ENCODE measurements at regions not wholly inside any gene's neighbourhood (a gene's known extent, or its start where the extent isn't known, plus 50 kb on each side); places are given as distances from the start of the nearest gene placed in this dataset.

DNA sequence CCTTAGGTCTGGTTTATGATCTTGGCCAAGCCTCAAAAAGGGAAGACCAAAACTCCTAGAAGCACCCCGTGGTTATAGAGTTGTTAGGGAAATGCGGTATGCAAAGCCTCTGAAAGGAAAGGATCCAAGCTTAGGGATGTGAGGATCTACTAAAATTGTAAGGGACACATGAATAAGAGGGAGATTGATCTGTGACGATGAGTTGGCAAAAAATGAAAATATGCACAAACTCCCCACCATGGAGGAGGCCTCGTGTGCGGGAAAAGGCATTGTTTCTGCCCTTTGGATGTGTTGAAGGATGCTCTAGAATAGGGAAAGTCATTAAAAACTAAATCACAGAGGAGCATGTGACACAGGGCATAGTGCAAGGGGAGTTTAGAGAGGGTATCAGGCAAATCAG lies 88.7 kb upstream of the UBL3 start:
- no peak for ATAC-seq (ENCODE audit: low read depth in 2 of 2)
- Mint-ChIP-seq H3K27ac (peak overlapping the region; percentile 94 to 100 (median 94)), H3K4me1 (peaks cover 30 to 100% (median 74%) of the 10 kb centered on the region in 4 donors), H3K9me3 (no peaks in the 10 kb centered on the region), H3K27me3 (no peaks in the 10 kb centered on the region), H3K4me3 (peak overlapping the region; percentile 39 to 91 (median 56)), H3K36me3 (peaks cover 38% of the 10 kb centered on the region)
- Histone ChIP-seq H3K27me3 (ENCODE audit: control insufficient read depth, insufficient read depth, low read length) (no peaks in the 10 kb centered on the region), H3K4me3 (ENCODE audit: low read depth, low read length) (peak overlapping the region; percentile 80), H3K36me3 (ENCODE audit: control insufficient read depth, insufficient read depth, low read length) (no peaks in the 10 kb centered on the region), H3K27ac (ENCODE audit: insufficient read depth, low read length, poor library complexity, severe bottlenecking) (peak overlapping the region; percentile 82), H3K9me3 (ENCODE audit: control insufficient read depth in 2 of 2, low read length in 2 of 2) (no peaks in the 10 kb centered on the region), H3K4me1 (ENCODE audit: control insufficient read depth, insufficient read depth, low read length, poor library complexity, severe bottlenecking) (peaks cover 81% of the 10 kb centered on the region)
- no peak for DNase-seq

DNA sequence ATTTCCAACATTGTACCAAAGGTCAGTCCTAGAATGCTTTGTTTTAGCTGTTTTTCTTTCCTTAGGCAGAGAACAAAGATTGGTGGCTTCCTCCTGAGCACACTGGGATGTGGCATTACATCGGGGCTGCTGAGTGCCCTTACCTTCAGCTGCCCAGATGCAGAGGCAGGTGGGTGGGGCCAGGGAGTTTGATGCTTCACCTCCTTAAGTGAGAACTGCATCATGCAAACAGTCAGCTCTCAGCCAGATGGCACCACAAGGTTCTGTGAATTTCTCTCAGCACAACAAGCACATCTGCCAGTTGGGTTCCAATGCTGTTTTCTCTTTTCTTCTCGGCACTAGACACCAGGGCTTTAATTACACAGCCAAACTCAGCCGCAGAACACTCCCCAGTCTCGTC lies 87.4 kb upstream of the UBL3 start:
- Mint-ChIP-seq H3K27ac (peak overlapping the region; percentile 91 to 100 (median 94)), H3K4me3 (peak overlapping the region; percentile 91 to 95 (median 93)), H3K36me3 (peaks cover 27% of the 10 kb centered on the region), H3K9me3 (no peaks in the 10 kb centered on the region), H3K27me3 (no peaks in the 10 kb centered on the region), H3K4me1 (peaks cover 23 to 97% (median 70%) of the 10 kb centered on the region in 4 donors)
- ATAC-seq (ENCODE audit: low read depth in 2 of 2): peak; percentile 54 to 56
- Histone ChIP-seq H3K27ac (ENCODE audit: insufficient read depth, low read length, poor library complexity, severe bottlenecking) (peak overlapping the region; percentile 82), H3K36me3 (ENCODE audit: control insufficient read depth, insufficient read depth, low read length) (no peaks in the 10 kb centered on the region), H3K27me3 (ENCODE audit: control insufficient read depth, insufficient read depth, low read length) (no peaks in the 10 kb centered on the region), H3K4me3 (ENCODE audit: low read depth, low read length) (peak overlapping the region; percentile 80), H3K4me1 (ENCODE audit: control insufficient read depth, insufficient read depth, low read length, poor library complexity, severe bottlenecking) (peaks cover 78% of the 10 kb centered on the region), H3K9me3 (ENCODE audit: control insufficient read depth in 2 of 2, low read length in 2 of 2) (no peaks in the 10 kb centered on the region)
- DNase-seq: peak; percentile 21 to 94 (median 71)

DNA sequence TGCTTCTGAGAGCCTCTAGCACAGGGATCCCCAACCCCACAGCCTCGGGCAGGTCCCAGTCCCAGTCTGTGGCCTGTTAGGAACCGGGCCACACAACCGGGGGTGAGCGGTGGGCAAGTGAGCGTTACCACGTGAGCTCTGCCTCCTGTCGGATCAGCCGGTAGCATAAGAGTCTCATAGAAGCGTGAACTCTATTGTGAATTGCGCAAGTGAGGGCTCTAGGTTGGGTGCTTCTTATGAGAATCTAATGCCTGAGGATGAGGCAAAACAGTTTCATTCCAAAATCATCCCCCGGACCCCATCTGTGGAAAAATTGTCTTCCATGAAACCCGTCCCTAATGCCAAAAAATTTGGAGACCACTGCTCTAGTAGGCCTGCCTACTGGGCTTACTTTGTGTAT lies 87.0 kb upstream of the UBL3 start:
- Mint-ChIP-seq H3K27me3 (no peaks in the 10 kb centered on the region), H3K4me1 (peaks cover 23 to 96% (median 69%) of the 10 kb centered on the region in 4 donors), H3K4me3 (peak overlapping the region; percentile 91 to 95 (median 93)), H3K27ac (peak overlapping the region; percentile 91 to 100 (median 94)), H3K36me3 (peaks cover 23% of the 10 kb centered on the region), H3K9me3 (no peaks in the 10 kb centered on the region)
- DNase-seq (no peak), ATAC-seq (ENCODE audit: low read depth in 2 of 2) (no peak)
- peaks cover 74% of the 10 kb centered on the region for H3K4me1 ChIP-seq (ENCODE audit: control insufficient read depth, insufficient read depth, low read length, poor library complexity, severe bottlenecking)
- no peaks in the 10 kb centered on the region for H3K27me3 ChIP-seq (ENCODE audit: control insufficient read depth, insufficient read depth, low read length)
- H3K36me3 ChIP-seq (ENCODE audit: control insufficient read depth, insufficient read depth, low read length): no peaks in the 10 kb centered on the region
- no peaks in the 10 kb centered on the region for H3K9me3 ChIP-seq (ENCODE audit: control insufficient read depth in 2 of 2, low read length in 2 of 2)
- H3K27ac ChIP-seq (ENCODE audit: insufficient read depth, low read length, poor library complexity, severe bottlenecking): peak overlapping the region; percentile 82
- peak overlapping the region; percentile 80 for H3K4me3 ChIP-seq (ENCODE audit: low read depth, low read length)

DNA sequence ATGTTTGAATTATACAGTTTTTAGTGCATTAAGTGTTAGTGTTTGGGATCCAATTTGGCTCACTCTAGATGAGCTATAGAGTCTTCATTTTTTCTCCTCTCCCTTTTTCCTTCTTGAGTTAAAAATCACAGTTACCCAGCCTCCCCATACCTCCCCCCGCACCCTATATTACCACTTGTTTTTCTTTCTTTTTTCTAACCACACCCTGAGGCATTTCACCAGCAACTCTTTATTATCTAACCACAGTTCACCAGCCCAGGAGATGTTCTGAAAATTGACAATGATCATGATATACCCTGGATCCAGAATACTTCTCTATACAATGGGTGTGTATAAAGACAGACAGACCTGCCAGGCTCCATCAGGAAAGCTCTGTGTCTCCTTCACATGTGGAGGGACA lies 86.5 kb upstream of the UBL3 start:
- Mint-ChIP-seq H3K36me3 (peaks cover 19% of the 10 kb centered on the region), H3K27ac (peak overlapping the region; percentile 91 to 100 (median 94)), H3K4me3 (peak overlapping the region; percentile 91 to 95 (median 93)), H3K4me1 (peaks cover 25 to 93% (median 69%) of the 10 kb centered on the region in 4 donors), H3K27me3 (no peaks in the 10 kb centered on the region), H3K9me3 (no peaks in the 10 kb centered on the region)
- ATAC-seq (ENCODE audit: low read depth in 2 of 2) (no peak), DNase-seq (peak in 2 of 3 donors; percentile 45 to 84)
- H3K27me3 ChIP-seq (ENCODE audit: control insufficient read depth, insufficient read depth, low read length): no peaks in the 10 kb centered on the region
- H3K4me3 ChIP-seq (ENCODE audit: low read depth, low read length): peak overlapping the region; percentile 80
- no peaks in the 10 kb centered on the region for H3K9me3 ChIP-seq (ENCODE audit: control insufficient read depth in 2 of 2, low read length in 2 of 2)
- peaks cover 74% of the 10 kb centered on the region for H3K4me1 ChIP-seq (ENCODE audit: control insufficient read depth, insufficient read depth, low read length, poor library complexity, severe bottlenecking)
- no peaks in the 10 kb centered on the region for H3K36me3 ChIP-seq (ENCODE audit: control insufficient read depth, insufficient read depth, low read length)
- peak overlapping the region; percentile 82 for H3K27ac ChIP-seq (ENCODE audit: insufficient read depth, low read length, poor library complexity, severe bottlenecking)

DNA sequence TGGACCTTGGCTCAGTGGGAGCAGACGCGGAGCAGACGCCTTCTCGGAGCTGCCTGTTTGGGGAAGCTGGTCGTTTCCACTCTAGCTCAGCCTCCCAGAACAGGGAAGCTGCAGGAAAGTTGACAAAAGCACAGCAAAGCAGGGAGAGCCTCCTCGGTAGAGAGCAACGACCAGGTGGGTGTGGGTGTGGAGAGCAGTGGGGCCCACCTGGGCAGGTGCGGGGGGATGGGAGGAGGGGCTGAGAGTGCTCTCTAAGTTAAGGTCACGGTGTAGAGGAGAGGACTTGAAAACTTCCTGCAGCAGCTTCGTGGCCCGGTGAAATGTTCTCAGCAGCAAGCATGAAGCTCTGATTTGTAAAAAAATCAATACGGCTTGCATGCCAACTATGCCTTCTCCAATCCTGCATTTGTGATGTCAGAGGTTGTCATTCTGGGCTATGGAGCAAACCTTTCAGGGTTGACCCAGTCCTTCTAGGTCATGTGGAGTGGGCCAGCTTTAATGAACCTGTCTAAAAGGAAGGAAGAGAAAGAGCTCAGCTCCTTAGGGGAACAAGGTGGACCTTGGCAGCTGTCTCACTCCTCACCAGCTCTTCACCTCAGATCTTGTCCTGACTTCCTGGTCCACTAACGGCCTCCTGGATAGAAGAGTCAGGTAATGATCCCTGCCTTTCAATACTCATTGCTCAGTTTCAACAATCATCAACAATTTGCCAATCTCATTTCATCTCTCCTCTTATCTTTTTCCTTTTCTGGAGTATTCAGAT lies 85.8 kb upstream of the UBL3 start:
- Histone ChIP-seq H3K36me3 (ENCODE audit: control insufficient read depth, insufficient read depth, low read length) (no peaks in the 10 kb centered on the region), H3K4me3 (ENCODE audit: low read depth, low read length) (peak overlapping the region; percentile 80), H3K27me3 (ENCODE audit: control insufficient read depth, insufficient read depth, low read length) (no peaks in the 10 kb centered on the region), H3K4me1 (ENCODE audit: control insufficient read depth, insufficient read depth, low read length, poor library complexity, severe bottlenecking) (peaks cover 71% of the 10 kb centered on the region), H3K27ac (ENCODE audit: insufficient read depth, low read length, poor library complexity, severe bottlenecking) (peak overlapping the region; percentile 82), H3K9me3 (ENCODE audit: control insufficient read depth in 2 of 2, low read length in 2 of 2) (no peaks in the 10 kb centered on the region)
- H3K4me1 Mint-ChIP-seq: peaks cover 24 to 93% (median 68%) of the 10 kb centered on the region in 4 donors
- H3K27me3 Mint-ChIP-seq: no peaks in the 10 kb centered on the region
- H3K36me3 Mint-ChIP-seq: peaks cover 16% of the 10 kb centered on the region
- H3K4me3 Mint-ChIP-seq: peak overlapping the region; percentile 91 to 95 (median 93)
- peak overlapping the region; percentile 91 to 100 (median 94) for H3K27ac Mint-ChIP-seq
- ATAC-seq (ENCODE audit: low read depth in 2 of 2): peak; percentile 11 to 16
- peak in 1 of 3 donors; percentile 72 for DNase-seq
- no peaks in the 10 kb centered on the region for H3K9me3 Mint-ChIP-seq

DNA sequence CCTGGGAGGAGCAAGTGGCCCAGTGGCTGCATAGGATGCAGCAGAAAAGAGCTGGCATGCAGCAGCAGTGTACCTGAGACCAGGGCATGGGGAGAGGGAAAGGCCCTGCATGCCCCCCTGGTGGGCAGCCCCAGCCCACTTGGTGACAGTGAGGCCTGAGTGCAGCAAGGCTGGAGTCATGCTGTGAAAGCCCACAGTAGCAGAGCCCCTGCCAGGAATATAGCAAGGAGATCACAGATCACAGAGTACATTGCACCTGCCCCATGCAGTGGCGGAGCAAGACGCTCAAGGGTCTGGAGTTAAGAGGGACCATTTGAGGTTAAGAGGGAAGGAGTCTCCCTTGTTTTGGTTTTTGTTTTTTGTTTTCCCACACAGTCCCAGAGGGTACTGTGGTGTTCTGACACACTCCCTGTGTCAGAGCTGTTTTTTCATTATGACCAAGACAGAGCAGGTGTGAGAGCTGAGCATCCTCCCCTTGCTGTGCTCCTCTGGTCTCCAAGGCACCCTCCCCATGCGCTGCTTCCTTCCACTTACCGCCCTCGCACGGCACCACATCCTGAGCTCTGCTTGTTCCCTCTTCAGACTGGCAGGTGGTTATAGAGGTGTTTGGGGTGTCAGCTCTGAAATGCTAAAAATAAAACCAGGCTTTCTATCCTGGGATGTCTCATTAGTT lies 85.0 kb upstream of the UBL3 start:
- Mint-ChIP-seq H3K27ac (peak overlapping the region; percentile 91 to 100 (median 94)), H3K36me3 (peaks cover 11% of the 10 kb centered on the region), H3K9me3 (no peaks in the 10 kb centered on the region), H3K4me1 (peaks cover 17 to 87% (median 61%) of the 10 kb centered on the region in 4 donors), H3K4me3 (peak overlapping the region; percentile 91 to 95 (median 93)), H3K27me3 (no peaks in the 10 kb centered on the region)
- ATAC-seq (ENCODE audit: low read depth in 2 of 2) (peak; percentile 89 to 90), DNase-seq (peak; percentile 41 to 97 (median 85))
- no peaks in the 10 kb centered on the region for H3K9me3 ChIP-seq (ENCODE audit: control insufficient read depth in 2 of 2, low read length in 2 of 2)
- H3K36me3 ChIP-seq (ENCODE audit: control insufficient read depth, insufficient read depth, low read length): no peaks in the 10 kb centered on the region
- H3K27ac ChIP-seq (ENCODE audit: insufficient read depth, low read length, poor library complexity, severe bottlenecking): peak overlapping the region; percentile 82
- H3K4me1 ChIP-seq (ENCODE audit: control insufficient read depth, insufficient read depth, low read length, poor library complexity, severe bottlenecking): peaks cover 64% of the 10 kb centered on the region
- H3K4me3 ChIP-seq (ENCODE audit: low read depth, low read length): peak overlapping the region; percentile 80
- no peaks in the 10 kb centered on the region for H3K27me3 ChIP-seq (ENCODE audit: control insufficient read depth, insufficient read depth, low read length)

DNA sequence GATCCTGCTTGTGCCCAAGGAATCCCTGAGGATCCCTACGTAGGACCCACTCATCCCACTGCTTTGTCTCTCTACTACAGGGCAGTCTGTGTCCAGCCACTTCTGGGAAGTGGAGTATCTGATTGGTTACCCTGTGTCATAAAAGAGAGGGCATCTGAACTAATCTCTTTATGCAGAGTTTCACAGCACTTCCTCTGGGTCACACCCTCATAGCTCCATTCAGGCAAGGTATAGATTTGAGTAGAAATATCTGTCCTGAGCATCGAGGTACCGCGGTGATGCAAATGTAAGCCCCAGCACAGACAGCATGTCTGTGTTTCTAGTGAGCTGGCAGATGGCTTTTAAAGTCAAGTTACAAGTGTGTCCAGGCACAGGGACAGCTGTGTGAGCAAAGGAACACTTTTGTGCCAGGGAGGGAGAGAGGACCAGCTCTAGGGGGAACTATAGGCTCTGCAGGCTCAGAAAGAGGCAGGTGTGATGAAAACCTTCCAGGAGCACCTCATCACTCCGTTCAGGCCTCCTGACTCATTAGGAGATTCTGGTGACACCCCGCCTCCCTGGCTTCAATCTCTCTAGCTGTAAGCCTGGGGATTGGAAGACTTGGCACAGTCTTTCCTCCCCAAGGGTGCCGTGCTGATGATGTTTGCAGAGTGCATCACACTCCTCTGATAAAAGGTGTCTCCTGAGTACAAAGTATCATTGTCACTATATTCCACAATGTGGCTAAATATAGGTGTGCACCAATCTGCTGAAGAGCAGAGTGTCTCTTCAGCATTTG lies 84.3 kb upstream of the UBL3 start:
- H3K4me3 ChIP-seq (ENCODE audit: low read depth, low read length): peak overlapping the region; percentile 80
- Mint-ChIP-seq H3K36me3 (peaks cover 11% of the 10 kb centered on the region), H3K4me1 (peaks cover 16 to 80% (median 57%) of the 10 kb centered on the region in 4 donors), H3K27me3 (no peaks in the 10 kb centered on the region), H3K27ac (peak overlapping the region; percentile 91 to 100 (median 94)), H3K4me3 (peak overlapping the region; percentile 91 to 95 (median 93)), H3K9me3 (no peaks in the 10 kb centered on the region)
- no peaks in the 10 kb centered on the region for H3K27me3 ChIP-seq (ENCODE audit: control insufficient read depth, insufficient read depth, low read length)
- no peaks in the 10 kb centered on the region for H3K36me3 ChIP-seq (ENCODE audit: control insufficient read depth, insufficient read depth, low read length)
- ATAC-seq (ENCODE audit: low read depth in 2 of 2) (no peak), DNase-seq (peak in 2 of 3 donors; percentile 15 to 59)
- H3K9me3 ChIP-seq (ENCODE audit: control insufficient read depth in 2 of 2, low read length in 2 of 2): no peaks in the 10 kb centered on the region
- H3K27ac ChIP-seq (ENCODE audit: insufficient read depth, low read length, poor library complexity, severe bottlenecking): peak overlapping the region; percentile 82
- peaks cover 59% of the 10 kb centered on the region for H3K4me1 ChIP-seq (ENCODE audit: control insufficient read depth, insufficient read depth, low read length, poor library complexity, severe bottlenecking)

All from CD4-positive, CD25-positive, alpha-beta regulatory T cell (primary cell).